Caco-2 (cell line): ENCODE measurements at regions not wholly inside any gene's neighbourhood (a gene's known extent, or its start where the extent isn't known, plus 50 kb on each side); places are given as distances from the start of the nearest gene placed in this dataset.

Experiments used
- BruUV-seq: library from RNA; stranded (reverse); fragments of 400-500 nt; replicated peaks from 2 replicates; lab custom pipeline; 2021; lab: Mats Ljungman, UMichigan
- CTCF ChIA-PET: fragments of 300-600 bp; sonication (Branson Sonifier 250); formaldehyde crosslinking; loops from one replicate; lab custom pipeline; 2022; ENCODE audit warnings: antibody characterized with exemption; lab: Charles Lee
- POLR2A ChIA-PET: fragments of 300-600 bp; sonication (Branson Sonifier 250); formaldehyde crosslinking; loops from one replicate; lab custom pipeline; 2022; ENCODE audit warnings: antibody characterized with exemption; lab: Charles Lee
- DNase-seq, 2 experiments: peaks; one replicate each; pipeline versions ENCODE4 v3.0.0 to v3.0.0-alpha.2; 2020 to 2022
- H3K27me3 ChIP-seq: replicated peaks from 2 replicates; pipeline ENCODE4 v1.6.0; 2011; ENCODE audit warnings: low read length; ENCODE audit not compliant: control insufficient read depth, insufficient read depth
- H3K36me3 ChIP-seq: 2 replicates; pipeline ENCODE4 v1.5.1; 2011; ENCODE audit warnings: low read length; ENCODE audit not compliant: control insufficient read depth, insufficient read depth
- H3K4me1 ChIP-seq: fragments of 250-450 bp; sonication (Bioruptor Pico); 2 replicates; pipeline ENCODE4 v1.5.1; 2020; ENCODE audit warnings: mild to moderate bottlenecking
- H3K4me3 ChIP-seq: 2 replicates; pipeline ENCODE4 v1.5.1; 2011; ENCODE audit warnings: low read depth, mild to moderate bottlenecking, control low read depth, low read length
- H3K9me3 ChIP-seq: fragments of 250-450 bp; sonication (Bioruptor Pico); 2 replicates; pipeline ENCODE4 v1.5.1; 2020; ENCODE audit warnings: mild to moderate bottlenecking, moderate library complexity
- H3K27ac Mint-ChIP-seq: one replicate; pipeline ENCODE4 v1.8.0; 2022; ENCODE audit warnings: mixed read lengths; ENCODE audit not compliant: unreplicated experiment
- H3K27me3 Mint-ChIP-seq: one replicate; pipeline ENCODE4 v1.8.0; 2022; ENCODE audit warnings: mixed read lengths; ENCODE audit not compliant: insufficient read depth, unreplicated experiment
- H3K36me3 Mint-ChIP-seq: one replicate; pipeline ENCODE4 v1.8.0; 2022; ENCODE audit warnings: mild to moderate bottlenecking, mixed read lengths; ENCODE audit not compliant: insufficient read depth, unreplicated experiment
- H3K4me1 Mint-ChIP-seq: one replicate; pipeline ENCODE4 v1.8.0; 2022; ENCODE audit warnings: low read depth, mixed read lengths; ENCODE audit not compliant: unreplicated experiment
- H3K4me3 Mint-ChIP-seq: one replicate; pipeline ENCODE4 v1.8.0; 2022; ENCODE audit warnings: mild to moderate bottlenecking, moderate library complexity, mixed read lengths; ENCODE audit not compliant: unreplicated experiment
- H3K9me3 Mint-ChIP-seq: one replicate; pipeline ENCODE4 v1.8.0; 2022; ENCODE audit warnings: mixed read lengths; ENCODE audit not compliant: unreplicated experiment
- intact Hi-C: fragments of 100-400 bp; cut with micrococcal nuclease; formaldehyde crosslinking; loops from one replicate; pipeline ENCODE4 v1.10.0; 2022; ENCODE audit not compliant: unreplicated experiment
- TF ChIP-seq, protein P1 (sequence below), 2 experiments: fragments of 200-600 bp in 1 of 2; IDR thresholded peaks; 1 replicate in 1 of 2; 2 replicates in 1 of 2; pipeline versions ENCODE4 v1.5.1 to v1.8.0; 2011 to 2022; ENCODE audit warnings: antibody characterized with exemption in 1 of 2, control low read depth in 1 of 2, inconsistent platforms in 1 of 2, low read depth in 1 of 2, low read length in 1 of 2, mild to moderate bottlenecking in 1 of 2, moderate library complexity in 1 of 2; ENCODE audit not compliant: insufficient read depth in 1 of 2, severe bottlenecking in 1 of 2, unreplicated experiment in 1 of 2

DNA sequence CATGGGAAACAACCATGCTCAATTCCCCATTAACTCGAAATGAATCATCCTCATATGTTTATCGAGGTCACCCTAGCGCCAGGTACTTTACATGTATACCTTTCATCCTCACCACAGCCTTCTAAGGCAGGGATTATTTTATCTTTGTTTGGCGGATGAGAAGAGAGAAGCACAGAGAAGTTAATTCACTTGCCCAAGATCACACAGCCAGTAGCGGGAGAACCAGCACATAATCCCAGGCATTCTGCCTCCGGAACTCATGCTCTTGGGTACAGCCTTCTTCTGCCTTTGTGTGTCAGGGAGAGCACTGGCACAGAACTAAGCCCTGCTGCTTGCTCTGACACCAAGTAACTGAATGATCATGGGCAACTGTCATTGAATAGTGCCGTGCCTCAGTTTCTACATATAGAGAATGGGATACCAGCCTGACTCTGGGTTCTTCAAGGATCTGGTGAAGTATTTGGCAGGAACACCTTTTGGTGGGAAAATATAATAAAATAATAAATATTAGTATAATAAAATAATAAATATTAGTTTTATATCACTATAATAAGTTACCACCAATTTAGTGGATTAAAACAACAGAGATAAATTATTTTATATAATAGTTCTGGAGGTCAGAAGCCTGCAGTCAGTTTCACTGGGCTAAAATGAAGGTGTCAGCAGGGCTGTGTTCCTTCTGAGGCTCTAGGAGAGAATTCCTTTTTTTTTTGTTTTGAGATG lies 220.9 kb downstream of the AACS start:
- POLR2A ChIA-PET: no interaction called here
- Histone ChIP-seq H3K4me3 (no peak overlapping the region), H3K9me3 (no peaks in the 10 kb centered on the region), H3K36me3 (no peaks in the 10 kb centered on the region), H3K4me1 (no peaks in the 10 kb centered on the region), H3K27me3 (no peaks in the 10 kb centered on the region)
- intact Hi-C loops: no loop called here
- TF ChIP-seq, protein P1, sequence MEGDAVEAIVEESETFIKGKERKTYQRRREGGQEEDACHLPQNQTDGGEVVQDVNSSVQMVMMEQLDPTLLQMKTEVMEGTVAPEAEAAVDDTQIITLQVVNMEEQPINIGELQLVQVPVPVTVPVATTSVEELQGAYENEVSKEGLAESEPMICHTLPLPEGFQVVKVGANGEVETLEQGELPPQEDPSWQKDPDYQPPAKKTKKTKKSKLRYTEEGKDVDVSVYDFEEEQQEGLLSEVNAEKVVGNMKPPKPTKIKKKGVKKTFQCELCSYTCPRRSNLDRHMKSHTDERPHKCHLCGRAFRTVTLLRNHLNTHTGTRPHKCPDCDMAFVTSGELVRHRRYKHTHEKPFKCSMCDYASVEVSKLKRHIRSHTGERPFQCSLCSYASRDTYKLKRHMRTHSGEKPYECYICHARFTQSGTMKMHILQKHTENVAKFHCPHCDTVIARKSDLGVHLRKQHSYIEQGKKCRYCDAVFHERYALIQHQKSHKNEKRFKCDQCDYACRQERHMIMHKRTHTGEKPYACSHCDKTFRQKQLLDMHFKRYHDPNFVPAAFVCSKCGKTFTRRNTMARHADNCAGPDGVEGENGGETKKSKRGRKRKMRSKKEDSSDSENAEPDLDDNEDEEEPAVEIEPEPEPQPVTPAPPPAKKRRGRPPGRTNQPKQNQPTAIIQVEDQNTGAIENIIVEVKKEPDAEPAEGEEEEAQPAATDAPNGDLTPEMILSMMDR (IDR thresholded peaks at IDR 0.05; ENCODE audit: insufficient read depth in 1 of 2, low read depth in 1 of 2, low read length in 1 of 2, severe bottlenecking in 1 of 2, unreplicated experiment in 1 of 2): no peak
- Mint-ChIP-seq H3K27ac (no peak overlapping the region), H3K4me3 (no peak overlapping the region), H3K27me3 (peaks cover 23% of the 10 kb centered on the region), H3K4me1 (no peaks in the 10 kb centered on the region), H3K9me3 (peaks cover 10% of the 10 kb centered on the region), H3K36me3 (no peaks in the 10 kb centered on the region)
- BruUV-seq: no TSS peak
- CTCF ChIA-PET: no interaction called here
- DNase-seq: no peak

DNA sequence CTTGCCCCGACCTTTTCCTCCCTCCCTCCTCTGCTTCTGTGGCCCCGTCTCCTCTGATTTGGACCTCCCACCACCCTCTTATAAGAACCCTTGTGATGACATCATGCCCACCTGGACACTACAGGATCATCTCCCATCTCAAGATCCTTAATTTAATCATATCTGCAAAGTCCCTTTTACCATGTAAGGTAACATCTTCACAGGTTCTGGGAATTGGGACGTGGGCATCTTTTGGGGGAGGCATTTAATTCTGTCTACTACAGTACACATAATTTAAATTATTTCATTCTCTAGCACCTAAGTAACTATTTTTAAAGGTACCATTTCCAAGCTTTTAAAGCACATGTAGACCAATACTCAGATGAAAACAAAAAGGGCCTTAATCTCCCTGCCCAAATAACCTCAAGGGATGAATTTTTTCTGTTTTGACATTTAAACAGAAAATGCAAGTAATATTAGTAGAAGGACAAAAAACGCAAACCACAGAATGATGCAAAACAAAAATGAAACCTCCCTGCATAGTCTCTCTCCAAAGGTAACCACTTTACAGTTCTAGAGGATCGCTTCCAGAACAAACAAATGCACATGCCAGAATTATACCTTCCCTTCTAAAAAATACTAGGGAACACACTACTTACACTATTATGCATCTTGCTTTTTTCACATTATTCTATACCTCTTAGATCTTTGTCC lies 222.1 kb downstream of the AACS start:
- H3K27ac Mint-ChIP-seq: no peak overlapping the region
- peaks cover 24% of the 10 kb centered on the region for H3K27me3 Mint-ChIP-seq
- no peaks in the 10 kb centered on the region for H3K36me3 Mint-ChIP-seq
- no peaks in the 10 kb centered on the region for H3K4me1 Mint-ChIP-seq
- Histone ChIP-seq H3K4me1 (no peaks in the 10 kb centered on the region), H3K9me3 (no peaks in the 10 kb centered on the region), H3K36me3 (no peaks in the 10 kb centered on the region), H3K27me3 (no peaks in the 10 kb centered on the region), H3K4me3 (no peak overlapping the region)
- POLR2A ChIA-PET: no interaction called here
- no TSS peak for BruUV-seq
- H3K4me3 Mint-ChIP-seq: no peak overlapping the region
- CTCF ChIA-PET: no interaction called here
- H3K9me3 Mint-ChIP-seq: peaks cover 10% of the 10 kb centered on the region
- TF ChIP-seq, protein P1 (IDR thresholded peaks at IDR 0.05; ENCODE audit: insufficient read depth in 1 of 2, low read depth in 1 of 2, low read length in 1 of 2, severe bottlenecking in 1 of 2, unreplicated experiment in 1 of 2): no peak
- intact Hi-C loops: no loop called here
- DNase-seq: no peak

- Mint-ChIP-seq H3K9me3 (peaks cover 10% of the 10 kb centered on the region), H3K27me3 (peaks cover 22% of the 10 kb centered on the region), H3K4me3 (no peak overlapping the region), H3K36me3 (no peaks in the 10 kb centered on the region), H3K4me1 (no peaks in the 10 kb centered on the region), H3K27ac (no peak overlapping the region)
- no TSS peak for BruUV-seq
- ChIA-PET CTCF (no interaction called here), POLR2A (no interaction called here)
- intact Hi-C loops: no loop called here
- no peaks in the 10 kb centered on the region for H3K36me3 ChIP-seq
- H3K27me3 ChIP-seq: no peaks in the 10 kb centered on the region
- no peak overlapping the region for H3K4me3 ChIP-seq
- no peaks in the 10 kb centered on the region for H3K9me3 ChIP-seq
- H3K4me1 ChIP-seq: no peaks in the 10 kb centered on the region
- TF ChIP-seq, protein P1 (IDR thresholded peaks at IDR 0.05; ENCODE audit: insufficient read depth in 1 of 2, low read depth in 1 of 2, low read length in 1 of 2, severe bottlenecking in 1 of 2, unreplicated experiment in 1 of 2): no peak
- DNase-seq: no peak
Measured at GRCh38 chr12:125288931-125289928, 224.0 kb downstream of the AACS start.
